K562 (cell line): ENCODE measurements at regions not wholly inside any gene's neighbourhood (a gene's known extent, or its start where the extent isn't known, plus 50 kb on each side); places are given as distances from the start of the nearest gene placed in this dataset.

Experiments used
- ATAC-seq: fragments of 200-7000 bp; cut with Tn5 transposase; 3 replicates; pipeline ENCODE4 v1.9.1; 2020; ENCODE audit warnings: moderate library complexity
- BruUV-seq: library from RNA; stranded (reverse); fragments of 400-500 nt; replicated peaks from 2 replicates; lab custom pipeline; 2021; lab: Mats Ljungman, UMichigan
- CTCF ChIA-PET: fragments of 300-600 bp; formaldehyde crosslinking; extraction: SDS; loops from one replicate; lab custom pipeline; 2021; ENCODE audit warnings: low intra/inter-chr PET ratio; lab: Yijun Ruan, JAX
- POLR2A ChIA-PET: fragments of 300-600, 350-650 bp; sonication (Branson Sonifier 250); formaldehyde crosslinking; extraction: SDS; loops from one replicate; lab custom pipeline; 2021; ENCODE audit warnings: antibody characterized with exemption, inconsistent platforms; lab: Yijun Ruan, JAX
- DNase-seq, 4 experiments: peaks; one replicate each; pipeline versions ENCODE4 v3.0.0 to v3.0.0-alpha.2; 2011 to 2018; ENCODE audit warnings: low spot score in 3 of 4, mixed read lengths in 3 of 4; ENCODE audit errors: extremely low read depth in 1 of 4
- FAIRE-seq: peaks from 2 replicates; lab custom pipeline; 2011; peaks lifted over from hg19 to GRCh38; lab: Jason Lieb, UNC
- H2AFZ ChIP-seq: 2 replicates; pipeline ENCODE4 v1.6.0; 2011; ENCODE audit warnings: low read depth, low read length, control low read depth, inconsistent platforms
- H3K27ac ChIP-seq: fragments of 200-600 bp; 3 replicates; pipeline ENCODE4 v1.8.0; 2011; ENCODE audit warnings: low read depth, mild to moderate bottlenecking, control low read depth, inconsistent platforms, low read length, moderate library complexity, mixed read lengths; ENCODE audit errors: extremely low read depth
- H3K27me3 ChIP-seq, 2 experiments: fragments of 300-600 bp in 1 of 2; 2 replicates in 1 of 2; 3 replicates in 1 of 2; pipeline versions ENCODE4 v1.6.0 to v1.8.0; 2011; ENCODE audit warnings: inconsistent platforms in 2 of 2, low read length in 2 of 2, mild to moderate bottlenecking in 1 of 2, mixed read lengths in 1 of 2, moderate library complexity in 1 of 2; ENCODE audit not compliant: control insufficient read depth in 2 of 2, insufficient read depth in 2 of 2
- H3K36me3 ChIP-seq: fragments of 300-600 bp; 3 replicates; pipeline ENCODE4 v1.8.0; 2011; ENCODE audit warnings: mild to moderate bottlenecking, low read length, inconsistent platforms; ENCODE audit not compliant: control insufficient read depth, insufficient read depth
- H3K4me1 ChIP-seq, 2 experiments: fragments of 200-600 bp in 1 of 2; replicated peaks in 1 of 2; 2 replicates in 1 of 2; 3 replicates in 1 of 2; pipeline versions ENCODE4 v1.5.1 to v1.8.0; 2011; ENCODE audit warnings: inconsistent platforms in 2 of 2, low read length in 2 of 2, mild to moderate bottlenecking in 1 of 2, mixed read lengths in 1 of 2, moderate library complexity in 1 of 2; ENCODE audit not compliant: control insufficient read depth in 2 of 2, insufficient read depth in 2 of 2
- H3K4me2 ChIP-seq: 2 replicates; pipeline ENCODE4 v1.6.1; 2011; ENCODE audit warnings: low read length, control low read depth, inconsistent platforms, mixed read lengths; ENCODE audit not compliant: insufficient read depth
- H3K4me3 ChIP-seq: fragments of 200-600 bp; sonication (generic), shearing (Covaris generic); 2 replicates; pipeline ENCODE4 v1.5.1; 2016; ENCODE audit warnings: control low read depth, inconsistent platforms
- H3K79me2 ChIP-seq: fragments of 200-600 bp; 3 replicates; pipeline ENCODE4 v1.8.0; 2011; ENCODE audit warnings: low read length, inconsistent platforms; ENCODE audit not compliant: control insufficient read depth, insufficient read depth
- H3K9ac ChIP-seq, 2 experiments: 2 replicates each; pipeline versions ENCODE4 v1.6.0 to v1.6.1; 2011; ENCODE audit warnings: low read depth in 2 of 2, low read length in 2 of 2, control low read depth in 1 of 2, inconsistent platforms in 1 of 2, mild to moderate bottlenecking in 1 of 2, mixed read lengths in 1 of 2; ENCODE audit not compliant: insufficient read depth in 1 of 2
- H3K9me1 ChIP-seq: one replicate; pipeline ENCODE4 v1.6.0; 2011; ENCODE audit warnings: inconsistent platforms, mild to moderate bottlenecking, low read length, moderate library complexity; ENCODE audit not compliant: control insufficient read depth, insufficient read depth
- H3K9me3 ChIP-seq: replicated peaks from 2 replicates; pipeline ENCODE4 v1.5.1; 2011; ENCODE audit warnings: low read depth, low read length, inconsistent platforms; ENCODE audit not compliant: control insufficient read depth, insufficient read depth
- H4K20me1 ChIP-seq: replicated peaks from 2 replicates; pipeline ENCODE4 v1.6.1; 2011; ENCODE audit warnings: low read length, inconsistent platforms, mixed read lengths; ENCODE audit not compliant: control insufficient read depth, insufficient read depth
- RBM39 ChIP-seq: fragments of 200-400 bp; formaldehyde crosslinking; optimal IDR thresholded peaks from 2 replicates; pipeline ENCODE3; 2018; ENCODE audit warnings: low read depth, low read length
- XRCC5 ChIP-seq: fragments of 200-400 bp; formaldehyde crosslinking; IDR thresholded peaks from 2 replicates; pipeline ENCODE4 v1.6.1; 2017; ENCODE audit warnings: low read depth, mild to moderate bottlenecking, low read length
- WGBS: fragments of 100-300 bp; shearing (Covaris generic); methylation state at CpG from one replicate; pipeline ENCODE4 v1.1.6; 2016; ENCODE audit warnings: low coverage, mixed read lengths; ENCODE audit not compliant: insufficient coverage; ENCODE audit errors: missing lambda C conversion rate; 5-methylcytosine and 5-hydroxymethylcytosine counted together
- in situ Hi-C: fragments of 300-500 bp; cut with MboI; formaldehyde crosslinking; loops from 4 replicates; pipeline ENCODE4 v1.15.0; 2018; ENCODE audit warnings: inconsistent platforms, mixed read lengths
- intact Hi-C: fragments of 100-400 bp; cut with micrococcal nuclease; formaldehyde crosslinking; loops from 2 replicates; pipeline ENCODE4 v1.14.2; 2022
- TF ChIP-seq, protein P1 (sequence below): fragments of 200-800 bp; sonication (Bioruptor generic); IDR thresholded peaks from 2 replicates; pipeline ENCODE4 v1.6.1; 2016; ENCODE audit warnings: missing genetic modification characterization, missing compliant biosample characterization

DNA sequence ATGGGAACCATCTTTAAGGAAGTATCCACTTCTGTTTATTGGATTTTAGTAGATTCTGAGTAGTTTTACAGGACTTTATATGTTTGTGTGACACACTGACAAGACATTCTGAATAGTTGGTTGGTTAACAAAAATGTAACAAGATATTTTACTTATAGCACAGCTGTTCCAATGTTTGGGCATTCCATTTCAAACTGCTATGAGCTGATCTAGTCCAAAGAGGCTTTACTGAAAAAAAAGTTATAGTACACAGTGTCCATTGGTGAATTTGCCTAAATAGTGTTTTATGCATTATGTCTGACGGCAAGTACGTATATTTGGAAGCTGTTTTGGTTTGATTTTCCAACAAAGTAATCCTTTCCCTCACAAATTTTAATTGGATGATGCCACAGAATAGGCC, 99.1 kb downstream of the SAMD9 start:
- H4K20me1 ChIP-seq: no peaks in the 10 kb centered on the region
- no peaks in the 10 kb centered on the region for H3K36me3 ChIP-seq
- H3K4me3 ChIP-seq: no peak overlapping the region
- CTCF ChIA-PET: no interaction called here
- H3K27ac ChIP-seq: no peak overlapping the region
- H3K27me3 ChIP-seq: no peaks in the 10 kb centered on the region
- in situ Hi-C loops (no loop called here), intact Hi-C loops (no loop called here)
- ATAC-seq: no peak
- H3K79me2 ChIP-seq: no peaks in the 10 kb centered on the region
- H3K9me1 ChIP-seq: no peaks in the 10 kb centered on the region
- no peak for TF ChIP-seq RBM39
- no peak for TF ChIP-seq XRCC5
- TF ChIP-seq, protein P1, sequence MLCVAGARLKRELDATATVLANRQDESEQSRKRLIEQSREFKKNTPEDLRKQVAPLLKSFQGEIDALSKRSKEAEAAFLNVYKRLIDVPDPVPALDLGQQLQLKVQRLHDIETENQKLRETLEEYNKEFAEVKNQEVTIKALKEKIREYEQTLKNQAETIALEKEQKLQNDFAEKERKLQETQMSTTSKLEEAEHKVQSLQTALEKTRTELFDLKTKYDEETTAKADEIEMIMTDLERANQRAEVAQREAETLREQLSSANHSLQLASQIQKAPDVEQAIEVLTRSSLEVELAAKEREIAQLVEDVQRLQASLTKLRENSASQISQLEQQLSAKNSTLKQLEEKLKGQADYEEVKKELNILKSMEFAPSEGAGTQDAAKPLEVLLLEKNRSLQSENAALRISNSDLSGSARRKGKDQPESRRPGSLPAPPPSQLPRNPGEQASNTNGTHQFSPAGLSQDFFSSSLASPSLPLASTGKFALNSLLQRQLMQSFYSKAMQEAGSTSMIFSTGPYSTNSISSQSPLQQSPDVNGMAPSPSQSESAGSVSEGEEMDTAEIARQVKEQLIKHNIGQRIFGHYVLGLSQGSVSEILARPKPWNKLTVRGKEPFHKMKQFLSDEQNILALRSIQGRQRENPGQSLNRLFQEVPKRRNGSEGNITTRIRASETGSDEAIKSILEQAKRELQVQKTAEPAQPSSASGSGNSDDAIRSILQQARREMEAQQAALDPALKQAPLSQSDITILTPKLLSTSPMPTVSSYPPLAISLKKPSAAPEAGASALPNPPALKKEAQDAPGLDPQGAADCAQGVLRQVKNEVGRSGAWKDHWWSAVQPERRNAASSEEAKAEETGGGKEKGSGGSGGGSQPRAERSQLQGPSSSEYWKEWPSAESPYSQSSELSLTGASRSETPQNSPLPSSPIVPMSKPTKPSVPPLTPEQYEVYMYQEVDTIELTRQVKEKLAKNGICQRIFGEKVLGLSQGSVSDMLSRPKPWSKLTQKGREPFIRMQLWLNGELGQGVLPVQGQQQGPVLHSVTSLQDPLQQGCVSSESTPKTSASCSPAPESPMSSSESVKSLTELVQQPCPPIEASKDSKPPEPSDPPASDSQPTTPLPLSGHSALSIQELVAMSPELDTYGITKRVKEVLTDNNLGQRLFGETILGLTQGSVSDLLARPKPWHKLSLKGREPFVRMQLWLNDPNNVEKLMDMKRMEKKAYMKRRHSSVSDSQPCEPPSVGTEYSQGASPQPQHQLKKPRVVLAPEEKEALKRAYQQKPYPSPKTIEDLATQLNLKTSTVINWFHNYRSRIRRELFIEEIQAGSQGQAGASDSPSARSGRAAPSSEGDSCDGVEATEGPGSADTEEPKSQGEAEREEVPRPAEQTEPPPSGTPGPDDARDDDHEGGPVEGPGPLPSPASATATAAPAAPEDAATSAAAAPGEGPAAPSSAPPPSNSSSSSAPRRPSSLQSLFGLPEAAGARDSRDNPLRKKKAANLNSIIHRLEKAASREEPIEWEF (CRISPR knock-in tag): no peak
- WGBS: 67% methylated on average over 2 of the region's 2 CpGs
- peaks cover 8 to 34% of the 10 kb centered on the region in 2 experiments; a peak in 4 of 5 replicates for H3K4me1 ChIP-seq
- H3K9me3 ChIP-seq: peaks cover 2% of the 10 kb centered on the region; the same call in 1 of the 2 replicates
- peak overlapping the region; percentile 79 for H2AFZ ChIP-seq
- no peak overlapping the region for H3K9ac ChIP-seq
- no peak for FAIRE-seq
- POLR2A ChIA-PET: no interaction called here
- BruUV-seq: no TSS peak
- H3K4me2 ChIP-seq: no peak overlapping the region
- DNase-seq: no peak
